Endothelial cell of umbilical vein (primary cell): ENCODE measurements at regions not wholly inside any gene's neighbourhood (a gene's known extent, or its start where the extent isn't known, plus 50 kb on each side); places are given as distances from the start of the nearest gene placed in this dataset.
A peak's percentile ranks its signal among the peaks of the same experiment; 100 is the strongest.

Source experiments
- BruUV-seq: library from RNA; stranded (reverse); fragments of 400-500 nt; replicated peaks from 2 replicates; lab custom pipeline; 2021; lab: Mats Ljungman, UMichigan
- CTCF ChIA-PET: fragments of 300-600, 350-600 bp; sonication (Branson Sonifier 250); formaldehyde crosslinking; loops from one replicate; lab custom pipeline; 2021; ENCODE audit warnings: antibody characterized with exemption, inconsistent platforms; lab: Charles Lee
- POLR2A ChIA-PET: fragments of 300-600, 350-600 bp; sonication (Branson Sonifier 250); formaldehyde crosslinking; loops from one replicate; lab custom pipeline; 2021; ENCODE audit warnings: antibody characterized with exemption, inconsistent platforms; lab: Charles Lee
- DNase-seq: peaks from one replicate; pipeline ENCODE4 v3.0.0-alpha.2; 2011; ENCODE audit warnings: low read depth, low spot score
- FAIRE-seq: peaks from 2 replicates; lab custom pipeline; 2011; peaks lifted over from hg19 to GRCh38; lab: Jason Lieb, UNC
- H2AFZ ChIP-seq: 2 replicates; pipeline ENCODE4 v1.6.0; 2012; ENCODE audit warnings: low read depth, low read length, control low read depth, inconsistent platforms
- H3K27ac ChIP-seq: 2 replicates; pipeline ENCODE4 v1.5.1; 2011; ENCODE audit warnings: low read depth, mild to moderate bottlenecking, control low read depth, low read length, moderate library complexity; ENCODE audit not compliant: insufficient read depth
- H3K27me3 ChIP-seq, 2 experiments: 2 replicates each; pipeline versions ENCODE4 v1.6.0 to v1.6.1; 2011; ENCODE audit warnings: low read length in 2 of 2, mixed read lengths in 1 of 2; ENCODE audit not compliant: control insufficient read depth in 2 of 2, insufficient read depth in 2 of 2
- H3K36me3 ChIP-seq, 2 experiments: 2 replicates in 1 of 2; 3 replicates in 1 of 2; pipeline ENCODE4 v1.5.1; 2011; ENCODE audit warnings: low read length in 2 of 2, mild to moderate bottlenecking in 1 of 2, moderate library complexity in 1 of 2; ENCODE audit not compliant: control insufficient read depth in 2 of 2, insufficient read depth in 2 of 2; ENCODE audit errors: extremely low read depth in 1 of 2
- H3K4me1 ChIP-seq: 3 replicates; pipeline ENCODE4 v1.5.1; 2011; ENCODE audit warnings: mild to moderate bottlenecking, low read length; ENCODE audit not compliant: control insufficient read depth, insufficient read depth; ENCODE audit errors: extremely low read depth
- H3K4me2 ChIP-seq: 2 replicates; pipeline ENCODE4 v1.6.1; 2011; ENCODE audit warnings: low read length, control low read depth, mixed read lengths; ENCODE audit not compliant: insufficient read depth
- H3K4me3 ChIP-seq, 3 experiments: fragments of 200-600 bp in 1 of 3; sonication (generic), shearing (Covaris generic) in 1 of 3; replicated peaks in 1 of 3; 2 replicates each; pipeline ENCODE4 v1.5.1; 2011 to 2016; ENCODE audit warnings: control low read depth in 3 of 3, low read length in 3 of 3, mild to moderate bottlenecking in 2 of 3, inconsistent platforms in 1 of 3, low read depth in 1 of 3, moderate library complexity in 1 of 3; ENCODE audit not compliant: insufficient read depth in 1 of 3
- H3K79me2 ChIP-seq: 2 replicates; pipeline ENCODE4 v1.6.0; 2012; ENCODE audit warnings: low read length, inconsistent platforms; ENCODE audit not compliant: control insufficient read depth, insufficient read depth
- H3K9ac ChIP-seq: replicated peaks from 2 replicates; pipeline ENCODE3; 2011; ENCODE audit warnings: low read length, control low read depth; ENCODE audit not compliant: insufficient read depth; ENCODE audit errors: extremely low read depth
- H3K9me1 ChIP-seq: replicated peaks from 3 replicates; pipeline ENCODE4 v1.6.0; 2011; ENCODE audit warnings: mild to moderate bottlenecking, low read length; ENCODE audit not compliant: control insufficient read depth, insufficient read depth; ENCODE audit errors: extremely low read depth
- H3K9me3 ChIP-seq: replicated peaks from 2 replicates; pipeline ENCODE4 v1.5.1; 2012; ENCODE audit warnings: low read length, inconsistent platforms; ENCODE audit not compliant: control insufficient read depth, insufficient read depth
- H4K20me1 ChIP-seq: replicated peaks from 2 replicates; pipeline ENCODE3; 2011; ENCODE audit warnings: mild to moderate bottlenecking, low read length; ENCODE audit not compliant: control insufficient read depth, insufficient read depth; ENCODE audit errors: extremely low read depth
- FOS ChIP-seq: IDR thresholded peaks from 2 replicates; pipeline ENCODE4 v1.6.1; 2011; ENCODE audit warnings: mild to moderate bottlenecking, low read length, moderate library complexity, borderline replicate concordance; ENCODE audit not compliant: insufficient read depth
- GATA2 ChIP-seq: IDR thresholded peaks from 2 replicates; pipeline ENCODE4 v1.7.0; 2011; ENCODE audit warnings: low read depth, mild to moderate bottlenecking, moderate library complexity, mixed read lengths, low read length; ENCODE audit not compliant: insufficient read length, insufficient read depth
- JUN ChIP-seq: IDR thresholded peaks from 2 replicates; pipeline ENCODE4 v1.6.1; 2011; ENCODE audit warnings: borderline replicate concordance, low read depth; ENCODE audit not compliant: insufficient read length, insufficient read depth
- MYC ChIP-seq: IDR thresholded peaks from one replicate; pipeline ENCODE4 v1.6.1; 2011; ENCODE audit warnings: mild to moderate bottlenecking, low read depth, low read length
- POLR2A ChIP-seq: IDR thresholded peaks from 2 replicates; pipeline ENCODE4 v1.6.1; 2012; ENCODE audit warnings: low read depth, mild to moderate bottlenecking, control low read depth, low read length
- dilution Hi-C: fragments of 300-500 bp; cut with MboI; formaldehyde crosslinking; loops from one replicate; pipeline ENCODE4 v1.15.0; 2019; ENCODE audit warnings: low sequenced_read_pairs; ENCODE audit not compliant: extremely low pct_ligation_motif_present
- intact Hi-C: fragments of 100-400 bp; cut with micrococcal nuclease; formaldehyde crosslinking; loops from one replicate; pipeline ENCODE4 v1.10.0; 2022
- TF ChIP-seq, protein P1 (sequence below), 2 donors: IDR thresholded peaks; 1 replicate in 1 of 2; 2 replicates in 1 of 2; pipeline ENCODE4 v1.5.1; 2011; ENCODE audit warnings: low read length in 2 of 2, mild to moderate bottlenecking in 2 of 2, moderate library complexity in 2 of 2, control low read depth in 1 of 2, inconsistent platforms in 1 of 2, low read depth in 1 of 2; ENCODE audit not compliant: insufficient read depth in 1 of 2; ENCODE audit errors: extremely low read depth in 1 of 2
- TF ChIP-seq, protein P2 (sequence below): IDR thresholded peaks from 2 replicates; pipeline ENCODE4 v1.6.1; 2011; ENCODE audit not compliant: insufficient read depth, insufficient read length

DNA sequence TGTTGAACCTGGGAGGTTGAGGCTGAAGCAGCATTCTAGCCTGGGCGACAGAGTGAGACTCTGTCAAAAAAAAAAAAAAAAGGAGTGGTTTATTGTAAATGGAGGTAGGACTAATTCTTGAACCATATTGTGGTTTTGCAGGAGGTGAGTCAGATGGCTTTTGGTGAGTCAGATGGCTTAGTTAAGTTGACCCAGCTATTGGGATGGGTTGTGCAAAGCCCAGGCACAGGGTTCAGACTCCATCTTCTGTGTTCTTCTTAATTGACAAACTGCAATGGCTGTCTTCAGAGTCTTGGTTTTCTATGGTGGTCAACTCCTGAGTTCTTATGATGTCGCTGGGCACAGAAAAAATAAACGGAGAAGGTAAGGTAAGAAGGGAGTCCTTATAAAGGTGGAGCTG is 182.7 kb downstream of the ADAMTS15 start:
- Histone ChIP-seq H3K4me3 (no peak overlapping the region), H3K9ac (no peak overlapping the region), H3K9me3 (no peaks in the 10 kb centered on the region), H3K9me1 (no peaks in the 10 kb centered on the region), H3K4me1 (peaks cover 8% of the 10 kb centered on the region), H3K79me2 (no peaks in the 10 kb centered on the region), H3K4me2 (no peak overlapping the region), H3K27me3 (no peaks in the 10 kb centered on the region), H3K36me3 (no peaks in the 10 kb centered on the region), H3K27ac (no peak overlapping the region), H2AFZ (no peak overlapping the region), H4K20me1 (no peaks in the 10 kb centered on the region)
- ChIA-PET POLR2A (no interaction called here), CTCF (interaction anchor here (0.5 to 0.7 kb wide), 2 partner anchors 48 to 109 kb away, joined by 3 read pairs; no protein-coding TSS in a partner anchor)
- no TSS peak for BruUV-seq
- TF ChIP-seq FOS (peak; percentile 86), GATA2 (no peak)
- intact Hi-C loops (loop anchor here (5.0 kb wide), 1 partner anchor 179 kb away; no protein-coding TSS in a partner anchor), dilution Hi-C loops (no loop called here)
- DNase-seq = peak; percentile 13
- FAIRE-seq = no peak

DNA sequence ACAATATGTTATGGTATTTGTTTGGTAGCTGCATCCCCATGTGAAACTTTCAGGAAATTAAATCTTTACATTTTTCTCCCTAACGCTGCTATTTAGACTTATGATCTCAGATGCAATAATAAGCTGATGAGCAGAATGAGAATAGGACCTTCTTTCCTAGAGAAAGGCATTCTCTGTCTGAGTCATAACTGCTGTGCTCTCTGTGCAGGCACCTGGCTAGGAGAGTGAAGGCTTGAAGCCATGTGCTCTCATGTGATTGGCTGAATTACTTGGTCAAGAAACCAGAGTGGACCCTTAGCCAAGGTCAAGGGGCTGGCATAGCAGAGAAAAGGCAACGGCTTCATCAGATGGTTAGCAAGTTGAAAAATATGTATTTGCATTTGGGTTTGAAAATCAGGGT is 185.0 kb downstream of the ADAMTS15 start:
- intact Hi-C loops = loop anchor here (5.0 kb wide), 1 partner anchor 181 kb away; no protein-coding TSS in a partner anchor
- dilution Hi-C loops = no loop called here
- BruUV-seq = no TSS peak
- ChIA-PET CTCF (interaction anchor here (2.4 kb wide), 1 partner anchor 13 kb away, joined by 7 read pairs; no protein-coding TSS in a partner anchor), POLR2A (no interaction called here)
- Histone ChIP-seq H2AFZ (no peak overlapping the region), H3K79me2 (no peaks in the 10 kb centered on the region), H3K27ac (no peak overlapping the region), H4K20me1 (no peaks in the 10 kb centered on the region), H3K9ac (no peak overlapping the region), H3K9me1 (no peaks in the 10 kb centered on the region), H3K27me3 (no peaks in the 10 kb centered on the region), H3K36me3 (no peaks in the 10 kb centered on the region), H3K4me1 (peaks cover 8% of the 10 kb centered on the region), H3K4me2 (no peak overlapping the region), H3K9me3 (no peaks in the 10 kb centered on the region), H3K4me3 (no peak overlapping the region)
- DNase-seq (no peak), FAIRE-seq (no peak)
- TF ChIP-seq, protein P1, sequence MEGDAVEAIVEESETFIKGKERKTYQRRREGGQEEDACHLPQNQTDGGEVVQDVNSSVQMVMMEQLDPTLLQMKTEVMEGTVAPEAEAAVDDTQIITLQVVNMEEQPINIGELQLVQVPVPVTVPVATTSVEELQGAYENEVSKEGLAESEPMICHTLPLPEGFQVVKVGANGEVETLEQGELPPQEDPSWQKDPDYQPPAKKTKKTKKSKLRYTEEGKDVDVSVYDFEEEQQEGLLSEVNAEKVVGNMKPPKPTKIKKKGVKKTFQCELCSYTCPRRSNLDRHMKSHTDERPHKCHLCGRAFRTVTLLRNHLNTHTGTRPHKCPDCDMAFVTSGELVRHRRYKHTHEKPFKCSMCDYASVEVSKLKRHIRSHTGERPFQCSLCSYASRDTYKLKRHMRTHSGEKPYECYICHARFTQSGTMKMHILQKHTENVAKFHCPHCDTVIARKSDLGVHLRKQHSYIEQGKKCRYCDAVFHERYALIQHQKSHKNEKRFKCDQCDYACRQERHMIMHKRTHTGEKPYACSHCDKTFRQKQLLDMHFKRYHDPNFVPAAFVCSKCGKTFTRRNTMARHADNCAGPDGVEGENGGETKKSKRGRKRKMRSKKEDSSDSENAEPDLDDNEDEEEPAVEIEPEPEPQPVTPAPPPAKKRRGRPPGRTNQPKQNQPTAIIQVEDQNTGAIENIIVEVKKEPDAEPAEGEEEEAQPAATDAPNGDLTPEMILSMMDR (IDR thresholded peaks at IDR 0.05; ENCODE audit: extremely low read depth in 1 of 2, insufficient read depth in 1 of 2, low read depth in 1 of 2, low read length in 2 of 2) = no peak
- TF ChIP-seq POLR2A (no peak), FOS (no peak), JUN (no peak), GATA2 (no peak), MYC (no peak)
- TF ChIP-seq, protein P2, sequence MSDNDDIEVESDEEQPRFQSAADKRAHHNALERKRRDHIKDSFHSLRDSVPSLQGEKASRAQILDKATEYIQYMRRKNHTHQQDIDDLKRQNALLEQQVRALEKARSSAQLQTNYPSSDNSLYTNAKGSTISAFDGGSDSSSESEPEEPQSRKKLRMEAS = no peak
